Immature natural killer cell (primary cell): ENCODE measurements at regions not wholly inside any gene's neighbourhood (a gene's known extent, or its start where the extent isn't known, plus 50 kb on each side); places are given as distances from the start of the nearest gene placed in this dataset.

Source experiments
- DNase-seq, 3 donors: peaks; one replicate each; pipeline ENCODE4 v3.0.0; 2022; ENCODE audit warnings: mixed read lengths in 1 of 3
- H3K27ac Mint-ChIP-seq, 6 donors: one replicate each; pipeline ENCODE4 v1.8.0; 2020; ENCODE audit warnings: mixed read lengths in 6 of 6, mild to moderate bottlenecking in 5 of 6, inconsistent platforms in 4 of 6, moderate library complexity in 3 of 6
- H3K27me3 Mint-ChIP-seq, 3 donors: one replicate each; pipeline ENCODE4 v1.8.0; 2020 to 2021; ENCODE audit warnings: low read depth in 3 of 3, mild to moderate bottlenecking in 3 of 3, mixed read lengths in 3 of 3, moderate library complexity in 3 of 3, inconsistent platforms in 1 of 3
- H3K36me3 Mint-ChIP-seq, 3 donors: one replicate each; pipeline ENCODE4 v1.8.0; 2020; ENCODE audit warnings: mixed read lengths in 3 of 3, inconsistent platforms in 2 of 3, mild to moderate bottlenecking in 2 of 3
- H3K4me1 Mint-ChIP-seq, 2 donors: one replicate each; pipeline ENCODE4 v1.8.0; 2020; ENCODE audit warnings: inconsistent platforms in 2 of 2, mild to moderate bottlenecking in 2 of 2, mixed read lengths in 2 of 2, moderate library complexity in 1 of 2
- H3K4me3 Mint-ChIP-seq, 5 donors: one replicate each; pipeline ENCODE4 v1.8.0; 2020; ENCODE audit warnings: mild to moderate bottlenecking in 5 of 5, mixed read lengths in 5 of 5, inconsistent platforms in 3 of 5, moderate library complexity in 3 of 5
- H3K9me3 Mint-ChIP-seq, 6 donors: one replicate each; pipeline ENCODE4 v1.8.0; 2020; ENCODE audit warnings: mild to moderate bottlenecking in 6 of 6, mixed read lengths in 6 of 6, inconsistent platforms in 4 of 6, moderate library complexity in 3 of 6

DNA sequence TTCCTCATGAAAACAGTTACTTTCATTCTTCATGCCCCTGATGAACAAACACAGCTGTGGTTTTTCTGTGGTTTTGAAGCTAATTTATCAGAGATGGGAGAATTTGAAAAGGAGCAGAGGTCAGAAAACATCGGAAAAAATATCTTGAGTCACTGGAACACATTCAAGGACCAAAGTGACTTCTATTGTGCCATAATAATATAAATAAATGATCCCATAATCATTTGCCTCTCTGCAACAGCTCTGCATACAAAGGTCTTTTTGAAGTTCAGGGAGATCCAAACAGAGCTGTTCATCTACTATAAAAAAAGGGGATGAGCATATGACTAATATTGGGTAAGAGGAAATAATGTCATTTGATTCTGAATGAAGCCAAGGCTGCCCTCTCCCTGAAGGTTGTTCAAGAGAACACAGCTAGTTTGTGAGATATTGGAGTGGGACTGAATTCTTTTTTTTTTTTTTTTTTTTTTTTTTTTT, 201.3 kb upstream of the GALNT5 start:
- H3K4me1 Mint-ChIP-seq = no peaks in the 10 kb centered on the region
- H3K27ac Mint-ChIP-seq = no peak overlapping the region
- H3K9me3 Mint-ChIP-seq = peaks cover 0 to 2% (median 0%) of the 10 kb centered on the region in 6 donors
- no peaks in the 10 kb centered on the region for H3K36me3 Mint-ChIP-seq
- H3K27me3 Mint-ChIP-seq = peaks cover 0 to 4% (median 0%) of the 10 kb centered on the region in 3 donors
- no peak for DNase-seq
- no peak overlapping the region for H3K4me3 Mint-ChIP-seq

DNA sequence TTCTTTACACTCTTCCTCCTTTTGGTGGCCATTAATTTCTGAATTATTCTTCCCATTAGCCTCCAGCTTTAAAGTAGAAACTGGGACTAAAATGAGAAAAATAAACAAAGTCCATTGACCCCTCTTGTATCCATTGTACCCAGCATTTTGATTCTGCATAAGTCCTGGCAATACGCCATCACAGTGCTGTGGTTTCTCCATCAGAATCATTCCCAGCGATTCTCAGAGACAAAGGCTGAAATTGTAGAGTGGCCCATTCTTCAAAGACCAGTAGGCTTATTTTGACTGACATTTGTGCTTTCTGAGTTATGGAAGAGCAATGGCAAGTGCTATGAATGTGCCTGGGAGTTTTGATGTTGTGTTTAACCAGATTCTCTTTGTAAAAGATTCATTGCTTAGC, 199.3 kb upstream of the GALNT5 start:
- Mint-ChIP-seq H3K4me1 (no peaks in the 10 kb centered on the region), H3K27me3 (peaks cover 0 to 4% (median 0%) of the 10 kb centered on the region in 3 donors), H3K9me3 (peaks cover 0 to 2% (median 0%) of the 10 kb centered on the region in 6 donors), H3K4me3 (no peak overlapping the region), H3K27ac (no peak overlapping the region), H3K36me3 (no peaks in the 10 kb centered on the region)
- no peak for DNase-seq

DNA sequence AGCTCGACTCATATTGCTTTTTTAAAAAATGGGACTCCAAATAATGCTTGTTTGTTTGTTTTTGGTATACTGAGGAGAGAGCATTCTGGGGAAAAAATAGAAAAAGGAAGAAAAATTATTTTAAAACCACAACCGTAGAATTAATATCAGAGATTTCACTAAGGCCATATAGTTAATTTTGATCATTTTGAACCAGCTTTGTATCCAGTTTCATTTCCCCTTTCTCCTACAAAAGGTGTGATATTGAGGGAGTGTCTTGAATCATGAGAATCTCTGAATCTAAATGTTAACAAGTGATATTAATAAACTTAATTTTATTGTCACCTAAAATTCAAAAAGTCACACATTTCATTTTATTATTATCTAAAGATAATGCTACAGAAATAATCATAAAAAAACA, 198.5 kb upstream of the GALNT5 start:
- Mint-ChIP-seq H3K4me1 (no peaks in the 10 kb centered on the region), H3K36me3 (no peaks in the 10 kb centered on the region), H3K4me3 (no peak overlapping the region), H3K27me3 (peaks cover 0 to 3% (median 0%) of the 10 kb centered on the region in 3 donors), H3K9me3 (peaks cover 0 to 2% (median 0%) of the 10 kb centered on the region in 6 donors), H3K27ac (no peak overlapping the region)
- DNase-seq = no peak

DNA sequence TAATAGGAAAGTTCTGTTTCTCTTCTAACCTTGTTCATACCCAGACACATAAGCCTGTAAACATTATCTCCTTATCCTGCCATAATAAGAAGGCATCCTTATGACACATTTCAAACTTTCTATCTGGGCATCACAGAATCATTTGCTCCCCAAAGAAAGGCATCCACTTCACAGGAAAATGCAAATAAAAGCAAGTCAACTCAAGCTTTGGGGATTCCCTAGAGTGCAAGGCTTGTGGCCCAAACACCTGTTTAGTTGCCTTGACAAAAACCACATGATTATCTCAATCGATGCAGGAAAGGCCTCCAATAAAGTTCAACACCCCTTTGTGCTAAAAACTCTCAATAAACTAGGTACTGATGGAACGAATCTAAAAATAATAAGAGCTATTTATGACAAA, 195.7 kb upstream of the GALNT5 start:
- Mint-ChIP-seq H3K27me3 (peaks cover 0 to 3% (median 0%) of the 10 kb centered on the region in 3 donors), H3K9me3 (peaks cover 0 to 5% (median 0%) of the 10 kb centered on the region in 6 donors), H3K27ac (no peak overlapping the region), H3K4me1 (no peaks in the 10 kb centered on the region), H3K36me3 (no peaks in the 10 kb centered on the region), H3K4me3 (no peak overlapping the region)
- DNase-seq = no peak

DNA sequence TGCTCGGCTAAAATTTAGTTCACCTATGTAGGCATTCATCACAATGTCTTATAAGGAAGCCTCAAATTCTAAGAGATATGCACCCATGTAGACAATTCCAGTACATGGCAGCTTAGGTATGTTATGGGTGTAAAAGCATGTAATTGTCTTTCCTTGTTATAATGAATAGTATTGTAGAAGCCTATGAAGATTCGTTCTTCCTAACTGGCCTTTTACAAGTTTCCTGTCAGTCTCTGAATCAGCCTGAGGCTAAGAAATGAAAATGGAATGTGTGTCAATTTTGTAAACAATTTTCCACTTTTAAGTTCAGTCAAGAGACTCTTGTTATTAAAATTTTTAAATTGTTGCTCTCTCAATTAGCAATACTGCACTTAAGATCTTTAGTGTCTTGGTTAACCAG, 189.9 kb upstream of the GALNT5 start:
- no peak overlapping the region for H3K27ac Mint-ChIP-seq
- H3K36me3 Mint-ChIP-seq = no peaks in the 10 kb centered on the region
- no peak for DNase-seq
- H3K4me3 Mint-ChIP-seq = no peak overlapping the region
- no peaks in the 10 kb centered on the region for H3K4me1 Mint-ChIP-seq
- H3K9me3 Mint-ChIP-seq = peaks cover 8 to 19% (median 12%) of the 10 kb centered on the region in 6 donors
- no peaks in the 10 kb centered on the region for H3K27me3 Mint-ChIP-seq

DNA sequence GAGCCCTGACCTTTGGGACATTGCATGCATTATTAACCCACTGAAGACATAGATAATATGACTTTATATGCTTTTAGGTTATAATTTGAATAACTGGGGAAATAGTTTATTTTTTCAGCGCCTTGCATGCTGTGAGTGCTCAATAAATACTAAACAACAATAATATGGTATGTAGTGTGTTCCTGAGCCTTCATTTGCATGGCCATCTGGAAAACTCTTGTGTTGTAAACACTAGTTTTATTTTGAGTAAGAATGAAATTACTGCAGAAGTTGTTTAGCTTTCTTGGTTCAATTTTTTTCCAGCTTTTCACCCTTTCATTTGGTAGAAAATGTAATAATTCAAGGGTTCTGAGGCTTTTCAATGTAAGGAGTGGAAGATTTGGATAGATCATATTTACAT, 189.3 kb upstream of the GALNT5 start:
- no peak overlapping the region for H3K4me3 Mint-ChIP-seq
- no peaks in the 10 kb centered on the region for H3K27me3 Mint-ChIP-seq
- H3K4me1 Mint-ChIP-seq = no peaks in the 10 kb centered on the region
- DNase-seq = no peak
- no peak overlapping the region for H3K27ac Mint-ChIP-seq
- peaks cover 8 to 19% (median 12%) of the 10 kb centered on the region in 6 donors for H3K9me3 Mint-ChIP-seq
- H3K36me3 Mint-ChIP-seq = no peaks in the 10 kb centered on the region

DNA sequence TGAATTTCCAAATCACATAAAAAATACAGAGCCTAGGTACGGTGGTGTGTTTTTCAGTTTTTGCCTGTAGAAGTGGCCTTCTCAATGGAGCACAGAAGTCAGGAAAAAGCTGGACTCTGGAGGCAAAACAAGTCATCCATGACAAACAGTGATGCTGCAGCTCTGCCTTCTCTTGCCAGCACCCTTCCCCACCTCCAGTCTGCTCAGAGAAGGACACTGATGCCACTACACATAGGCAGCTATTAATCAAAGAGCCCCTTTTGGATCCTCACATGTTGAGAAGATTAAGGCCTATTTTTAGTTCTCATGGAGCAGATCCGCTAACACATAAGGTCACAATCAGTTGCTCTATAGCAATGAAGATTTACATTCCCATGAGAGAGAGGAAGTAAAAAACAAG, 181.6 kb upstream of the GALNT5 start:
- no peaks in the 10 kb centered on the region for H3K4me1 Mint-ChIP-seq
- peaks cover 0 to 2% (median 0%) of the 10 kb centered on the region in 3 donors for H3K27me3 Mint-ChIP-seq
- H3K36me3 Mint-ChIP-seq = no peaks in the 10 kb centered on the region
- no peak for DNase-seq
- no peak overlapping the region for H3K4me3 Mint-ChIP-seq
- H3K27ac Mint-ChIP-seq = no peak overlapping the region
- H3K9me3 Mint-ChIP-seq = peaks cover 0 to 19% (median 7%) of the 10 kb centered on the region in 6 donors

DNA sequence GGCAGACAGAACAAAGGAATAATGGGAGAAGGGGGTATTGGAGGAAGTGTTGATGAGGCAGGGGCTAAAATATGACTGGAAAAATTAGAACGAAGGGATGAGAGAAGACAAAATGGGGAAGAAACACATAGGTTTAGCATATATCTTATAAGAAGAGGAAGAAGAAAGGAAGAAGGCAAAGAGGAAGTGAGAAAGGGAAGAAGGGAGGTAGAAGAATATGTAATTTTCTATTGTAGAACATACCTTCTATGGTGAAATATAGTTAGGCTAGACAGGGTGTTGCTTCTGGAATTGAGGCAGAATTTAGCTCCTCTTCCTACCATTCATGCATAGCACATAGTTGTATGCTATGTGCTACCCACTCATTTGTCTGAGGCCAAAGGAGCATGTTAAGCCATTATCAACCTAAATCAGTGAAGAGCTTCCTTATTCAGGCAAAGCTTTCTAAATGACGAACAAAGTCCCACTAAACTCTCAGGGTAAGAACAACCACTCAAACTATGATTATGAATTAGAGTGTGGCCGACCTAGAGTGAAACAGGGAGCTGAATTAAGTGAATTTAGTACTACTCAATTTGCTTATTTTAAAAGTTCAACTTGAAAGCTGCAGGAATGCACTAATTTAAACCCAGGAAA, 180.9 kb upstream of the GALNT5 start:
- Mint-ChIP-seq H3K4me3 (no peak overlapping the region), H3K27me3 (peaks cover 0 to 2% (median 0%) of the 10 kb centered on the region in 3 donors), H3K27ac (no peak overlapping the region), H3K4me1 (no peaks in the 10 kb centered on the region), H3K9me3 (peaks cover 0 to 14% (median 5%) of the 10 kb centered on the region in 6 donors), H3K36me3 (no peaks in the 10 kb centered on the region)
- no peak for DNase-seq

DNA sequence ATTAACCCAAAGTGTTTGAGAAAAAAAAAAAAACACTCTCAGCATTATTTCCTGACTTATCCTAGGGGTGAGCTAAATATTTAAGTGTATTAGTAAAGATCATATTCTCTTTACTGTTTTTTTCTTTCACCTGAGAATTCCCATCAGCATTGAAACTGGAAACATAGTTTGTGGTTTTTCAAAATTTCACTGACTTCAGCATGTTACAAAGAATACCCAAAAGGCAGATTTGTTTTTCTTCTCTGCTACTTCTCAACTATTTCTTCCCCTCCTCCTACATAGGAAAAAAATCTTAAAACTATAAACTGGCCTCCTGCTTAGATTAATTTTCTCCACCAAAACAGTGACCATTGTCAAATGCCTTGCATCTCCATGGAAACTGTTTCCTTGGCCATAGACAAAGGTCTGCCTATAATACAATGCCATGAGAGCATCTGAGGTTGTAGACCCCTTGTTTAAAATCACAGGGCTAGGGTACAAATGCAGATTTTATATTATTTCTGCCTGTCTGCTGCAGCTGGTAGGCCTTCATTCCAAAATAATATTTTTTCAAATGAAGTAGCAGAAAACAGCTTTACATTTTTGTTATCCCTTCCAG, 179.7 kb upstream of the GALNT5 start:
- H3K27ac Mint-ChIP-seq = no peak overlapping the region
- H3K36me3 Mint-ChIP-seq = no peaks in the 10 kb centered on the region
- H3K4me3 Mint-ChIP-seq = no peak overlapping the region
- DNase-seq = no peak
- peaks cover 0 to 2% (median 0%) of the 10 kb centered on the region in 3 donors for H3K27me3 Mint-ChIP-seq
- peaks cover 0 to 9% (median 3%) of the 10 kb centered on the region in 6 donors for H3K9me3 Mint-ChIP-seq
- no peaks in the 10 kb centered on the region for H3K4me1 Mint-ChIP-seq

DNA sequence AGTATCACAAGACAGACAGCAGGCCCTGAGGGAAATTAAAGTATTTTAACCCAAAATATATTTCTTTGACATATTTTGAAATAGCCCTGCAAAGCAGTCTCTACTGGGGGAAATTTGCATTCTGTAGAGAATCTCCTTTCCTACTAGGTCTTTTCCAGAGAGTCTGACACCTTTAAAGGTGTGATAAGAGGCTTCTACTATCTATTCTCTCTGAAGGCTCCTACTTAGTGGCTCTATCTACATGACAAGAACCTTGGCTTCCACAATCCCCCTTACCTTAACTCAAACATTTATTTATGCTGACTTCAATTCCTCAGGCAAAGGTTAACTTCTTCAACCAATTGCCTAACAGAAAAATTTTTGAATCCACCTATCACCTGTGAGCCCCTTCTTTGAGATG, 174.6 kb upstream of the GALNT5 start:
- H3K4me1 Mint-ChIP-seq = no peaks in the 10 kb centered on the region
- no peak for DNase-seq
- no peak overlapping the region for H3K27ac Mint-ChIP-seq
- no peaks in the 10 kb centered on the region for H3K27me3 Mint-ChIP-seq
- H3K9me3 Mint-ChIP-seq = peaks cover 0 to 5% (median 0%) of the 10 kb centered on the region in 6 donors
- no peaks in the 10 kb centered on the region for H3K36me3 Mint-ChIP-seq
- H3K4me3 Mint-ChIP-seq = no peak overlapping the region

DNA sequence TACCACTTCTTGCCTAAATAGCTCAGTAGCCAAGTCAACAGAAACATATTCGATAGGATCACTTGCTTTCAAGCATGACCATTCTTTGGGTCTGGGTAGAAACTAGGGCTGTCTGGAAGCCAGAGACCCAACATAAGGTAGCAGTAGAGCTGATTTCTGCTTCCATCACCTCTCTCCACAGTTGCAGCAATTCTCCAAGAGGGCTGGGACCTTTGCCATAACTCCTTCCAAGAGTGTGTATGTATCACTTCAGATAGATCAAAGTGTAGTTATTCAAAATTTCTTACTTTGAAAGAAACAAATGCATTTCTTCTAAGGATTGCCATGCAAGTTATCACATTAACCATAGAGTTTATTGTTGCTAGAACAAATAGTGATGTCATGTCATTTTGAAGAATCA, 172.0 kb upstream of the GALNT5 start:
- no peaks in the 10 kb centered on the region for H3K4me1 Mint-ChIP-seq
- no peaks in the 10 kb centered on the region for H3K36me3 Mint-ChIP-seq
- no peaks in the 10 kb centered on the region for H3K27me3 Mint-ChIP-seq
- peaks cover 0 to 3% (median 0%) of the 10 kb centered on the region in 6 donors for H3K9me3 Mint-ChIP-seq
- H3K4me3 Mint-ChIP-seq = no peak overlapping the region
- H3K27ac Mint-ChIP-seq = no peak overlapping the region
- DNase-seq = no peak

DNA sequence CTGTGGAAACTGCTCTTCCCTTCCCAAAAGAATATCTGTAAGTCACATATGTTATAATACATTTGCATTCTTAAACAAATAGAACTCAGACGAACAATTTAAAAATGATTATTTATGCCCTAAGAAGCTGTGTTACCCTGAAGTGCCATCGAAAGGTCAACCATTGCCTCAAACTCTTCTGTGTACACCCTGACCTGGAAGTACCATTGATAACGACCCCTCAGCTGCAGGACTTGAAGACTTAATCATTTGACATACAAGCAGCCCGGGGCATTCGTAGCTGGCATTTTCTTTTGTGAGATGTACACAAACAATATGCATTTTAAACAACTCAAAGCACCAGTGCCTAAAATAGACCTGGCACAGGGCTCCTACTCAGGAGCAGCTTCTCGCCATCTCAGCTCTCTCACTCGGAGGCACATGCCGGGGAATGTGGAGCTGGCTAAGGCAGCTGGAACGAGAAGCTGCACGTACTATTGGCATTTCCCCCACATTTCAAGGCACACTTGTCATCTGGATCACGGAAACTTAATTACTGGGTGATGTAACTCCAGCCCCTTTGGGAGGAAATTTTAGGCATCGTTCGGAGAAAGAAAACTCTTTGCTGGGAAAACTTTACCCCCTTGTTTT, 170.0 kb upstream of the GALNT5 start:
- Mint-ChIP-seq H3K27me3 (no peaks in the 10 kb centered on the region), H3K9me3 (peaks cover 0 to 1% (median 0%) of the 10 kb centered on the region in 6 donors), H3K27ac (no peak overlapping the region), H3K4me1 (no peaks in the 10 kb centered on the region), H3K36me3 (no peaks in the 10 kb centered on the region), H3K4me3 (no peak overlapping the region)
- no peak for DNase-seq

DNA sequence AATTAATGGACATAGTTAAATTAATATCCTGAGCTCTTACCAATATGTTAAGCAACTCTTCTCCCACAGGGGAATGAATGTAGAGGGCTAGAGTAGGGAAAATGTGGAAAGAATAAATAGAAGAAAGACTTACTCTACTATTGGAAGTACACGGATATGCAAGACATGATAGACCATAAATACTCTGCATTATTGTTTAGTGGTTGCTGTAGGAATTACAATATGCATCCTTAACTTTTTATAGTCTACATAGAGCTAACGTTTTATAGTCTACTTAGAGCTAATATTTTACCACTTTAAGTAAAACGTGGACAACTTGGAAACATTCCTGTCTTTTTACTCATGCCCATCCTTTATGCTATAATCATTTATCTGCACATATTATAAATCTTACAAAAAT, 163.8 kb upstream of the GALNT5 start:
- H3K9me3 Mint-ChIP-seq = peaks cover 0 to 4% (median under 1%) of the 10 kb centered on the region in 6 donors
- H3K27me3 Mint-ChIP-seq = peaks cover 0 to 2% (median 1%) of the 10 kb centered on the region in 3 donors
- no peak overlapping the region for H3K27ac Mint-ChIP-seq
- no peaks in the 10 kb centered on the region for H3K4me1 Mint-ChIP-seq
- no peak for DNase-seq
- H3K4me3 Mint-ChIP-seq = no peak overlapping the region
- no peaks in the 10 kb centered on the region for H3K36me3 Mint-ChIP-seq

DNA sequence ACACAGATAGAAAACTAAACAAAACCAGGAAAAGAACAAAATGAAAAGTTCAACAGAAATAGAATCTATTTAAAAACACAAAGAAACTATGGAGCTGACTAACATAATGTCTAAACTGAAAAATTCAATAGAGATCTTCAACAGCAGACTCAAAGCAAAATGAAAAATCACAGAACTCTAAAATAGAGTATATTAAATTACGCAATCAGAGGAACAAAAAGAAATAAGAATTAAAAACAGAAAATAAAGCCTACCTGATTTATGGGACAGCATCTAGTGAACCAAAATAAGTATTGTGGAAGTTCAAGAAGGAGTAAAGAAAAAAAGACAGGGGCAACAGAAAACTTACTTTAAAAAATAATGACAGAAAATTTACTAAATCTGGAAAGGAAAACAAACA, 152.1 kb upstream of the GALNT5 start:
- Mint-ChIP-seq H3K27ac (no peak overlapping the region), H3K9me3 (peaks cover 8 to 50% (median 25%) of the 10 kb centered on the region in 6 donors), H3K4me1 (no peaks in the 10 kb centered on the region), H3K27me3 (peaks cover 2 to 8% (median 2%) of the 10 kb centered on the region in 3 donors), H3K4me3 (no peak overlapping the region), H3K36me3 (peaks cover 0 to 5% (median 0%) of the 10 kb centered on the region in 3 donors)
- no peak for DNase-seq
